Upper lobe of left lung (tissue), 4 donors: ENCODE measurements at regions not wholly inside any gene's neighbourhood (a gene's known extent, or its start where the extent isn't known, plus 50 kb on each side); places are given as distances from the start of the nearest gene placed in this dataset.

Experiments
- EP300 ChIP-seq, 4 donors: sonication (generic); formaldehyde crosslinking; IDR thresholded peaks; one replicate each; pipeline ENCODE4 v1.5.1; 2017; ENCODE audit warnings: antibody characterized with exemption in 4 of 4, control low read depth in 2 of 4
- POLR2A ChIP-seq, 4 donors: fragments of 450-650 bp; IDR thresholded peaks; one replicate each; pipeline ENCODE4 v1.5.1; 2016 to 2017; ENCODE audit warnings: antibody characterized with exemption in 4 of 4, mild to moderate bottlenecking in 2 of 4

- TF ChIP-seq EP300 (IDR thresholded peaks at IDR 0.05) (no peak), POLR2A (IDR thresholded peaks at IDR 0.05) (no peak)
Observed at GRCh38 chr7:41020056-41020455, 682.8 kb downstream of the INHBA start.
